ENCODE measurements at regions not wholly inside any gene's neighbourhood (a gene's known extent, or its start where the extent isn't known, plus 50 kb on each side); places are given as distances from the start of the nearest gene placed in this dataset.

- H3K36me3 ChIP-seq: no peaks in the 10 kb centered on the region
- peaks cover 0 to 4% (median 0%) of the 10 kb centered on the region in 11 donors for H3K9me3 ChIP-seq
- H3K27me3 ChIP-seq: peaks cover 0 to 33% (median 0%) of the 10 kb centered on the region in 7 donors
- peak overlapping the region in 3 of 10 donors; percentile 9 to 52 (median 47) for H3K27ac ChIP-seq
- intact Hi-C loops (cut with DNase I): no loop called here
- peaks cover 0 to 19% (median 4%) of the 10 kb centered on the region in 9 donors for H3K4me1 ChIP-seq
- no peak for TF ChIP-seq CTCF (IDR thresholded peaks at IDR 0.05)
- no peak overlapping the region for H3K4me3 ChIP-seq
- no peak for DNase-seq
- WGBS, 2 donors: 38 to 43% methylated on average over 17 of the region's 17 CpGs
- peak in 5 of 8 donors; percentile 21 to 74 (median 59) for ATAC-seq
Observed at GRCh38 chr10:124240839-124241291, 147.5 kb upstream of the CHST15 start.

DNA sequence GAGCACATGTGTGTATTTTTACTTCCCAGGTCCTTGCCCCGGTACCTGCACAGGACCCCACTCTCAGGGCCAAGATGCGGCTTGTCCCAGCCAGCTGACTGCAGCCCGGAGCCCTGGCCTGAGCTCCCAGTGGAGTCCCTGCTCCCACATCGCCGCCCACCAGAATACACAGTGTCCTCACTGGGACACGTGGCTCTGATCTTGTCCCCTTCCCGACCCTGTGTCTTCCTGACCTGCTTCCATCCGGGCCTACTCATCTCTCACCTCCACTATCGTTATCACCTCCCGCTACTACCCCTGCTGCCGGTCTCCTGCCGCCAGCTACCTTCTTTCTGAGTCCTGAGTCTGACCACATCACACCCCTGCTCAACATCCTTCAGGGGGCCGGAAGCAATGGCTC lies 146.3 kb upstream of the CHST15 start:
- Histone ChIP-seq H3K27ac (no peak overlapping the region), H3K27me3 (peaks cover 0 to 26% (median 0%) of the 10 kb centered on the region in 7 donors), H3K4me3 (no peak overlapping the region), H3K9me3 (peaks cover 0 to 4% (median 0%) of the 10 kb centered on the region in 11 donors), H3K36me3 (no peaks in the 10 kb centered on the region), H3K4me1 (peaks cover 0 to 19% (median 0%) of the 10 kb centered on the region in 9 donors)
- no peak for TF ChIP-seq CTCF (IDR thresholded peaks at IDR 0.05)
- no peak for ATAC-seq
- 58 to 73% methylated on average over 13 of the region's 13 CpGs for WGBS, 2 donors
- intact Hi-C loops (cut with DNase I): no loop called here
- no peak for DNase-seq

- no peak overlapping the region for H3K27ac ChIP-seq
- ATAC-seq (no peak), DNase-seq (no peak)
- peaks cover 0 to 19% (median 0%) of the 10 kb centered on the region in 9 donors for H3K4me1 ChIP-seq
- H3K4me3 ChIP-seq: no peak overlapping the region
- 39 to 53% methylated on average over 2 of the region's 2 CpGs for WGBS, 2 donors
- H3K9me3 ChIP-seq: peaks cover 0 to 4% (median 0%) of the 10 kb centered on the region in 11 donors
- TF ChIP-seq CTCF (IDR thresholded peaks at IDR 0.05): no peak
- H3K27me3 ChIP-seq: peaks cover 0 to 20% (median 0%) of the 10 kb centered on the region in 7 donors
- H3K36me3 ChIP-seq: no peaks in the 10 kb centered on the region
- intact Hi-C loops (cut with DNase I): no loop called here
Observed at GRCh38 chr10:124239134-124239533, 145.7 kb upstream of the CHST15 start.

DNA sequence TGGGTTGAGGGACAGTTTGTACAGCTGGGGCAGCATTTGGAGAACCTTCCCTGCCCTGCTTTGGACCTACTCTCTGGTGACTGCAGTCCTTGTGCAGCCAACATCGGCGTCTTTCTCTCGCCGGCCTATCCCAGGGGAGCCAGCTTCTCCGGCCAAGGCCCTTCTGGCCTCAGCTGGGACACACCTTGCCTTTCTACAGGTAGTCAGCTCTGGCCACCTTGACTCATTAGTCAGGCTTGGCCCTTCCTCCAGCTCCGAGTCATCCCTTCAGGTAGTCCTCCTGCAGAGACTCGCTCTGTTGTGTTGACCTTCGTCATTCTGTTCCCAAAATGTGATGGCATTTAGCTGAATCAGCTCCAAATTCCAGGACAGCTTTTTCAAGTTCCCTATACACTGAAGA lies 145.0 kb upstream of the CHST15 start:
- DNase-seq (no peak), ATAC-seq (no peak)
- TF ChIP-seq CTCF (IDR thresholded peaks at IDR 0.05): no peak
- H3K4me3 ChIP-seq: no peak overlapping the region
- H3K9me3 ChIP-seq: peaks cover 0 to 4% (median 0%) of the 10 kb centered on the region in 11 donors
- 77 to 89% methylated on average over 8 of the region's 8 CpGs for WGBS, 2 donors
- no peak overlapping the region for H3K27ac ChIP-seq
- intact Hi-C loops (cut with DNase I): no loop called here
- H3K4me1 ChIP-seq: peaks cover 0 to 25% (median 3%) of the 10 kb centered on the region in 9 donors
- H3K27me3 ChIP-seq: peaks cover 0 to 20% (median 0%) of the 10 kb centered on the region in 7 donors
- no peaks in the 10 kb centered on the region for H3K36me3 ChIP-seq

Measured in heart right ventricle (tissue), 16 donors.